Brain microvascular endothelial cell (primary cell): ENCODE measurements at regions not wholly inside any gene's neighbourhood (a gene's known extent, or its start where the extent isn't known, plus 50 kb on each side); places are given as distances from the start of the nearest gene placed in this dataset.

ENCODE experiments used
- DNase-seq: peaks from one replicate; pipeline ENCODE4 v3.0.0-alpha.2; 2020
- H3K27ac ChIP-seq: fragments of 250-450 bp; sonication (Bioruptor Pico); 2 replicates; pipeline ENCODE4 v1.5.1; 2020; ENCODE audit warnings: mild to moderate bottlenecking, moderate library complexity
- H3K27me3 ChIP-seq: fragments of 250-450 bp; sonication (Bioruptor Pico); replicated peaks from 2 replicates; pipeline ENCODE4 v1.5.1; 2020; ENCODE audit warnings: mild to moderate bottlenecking
- H3K36me3 ChIP-seq: fragments of 250-450 bp; sonication (Bioruptor Pico); replicated peaks from 2 replicates; pipeline ENCODE4 v1.5.1; 2020; ENCODE audit warnings: mild to moderate bottlenecking
- H3K4me3 ChIP-seq: 2 replicates; pipeline ENCODE4 v1.5.1; 2011; ENCODE audit warnings: low read depth, mild to moderate bottlenecking, control low read depth, low read length, moderate library complexity
- in situ Hi-C: cut with HindIII; loops from 2 replicates; pipeline ENCODE4 v1.10.0; 2017; ENCODE audit warnings: low sequenced_read_pairs, low pct_ligation_motif_present
- TF ChIP-seq, protein P1 (sequence below): IDR thresholded peaks from 2 replicates; pipeline ENCODE4 v1.5.1; 2011; ENCODE audit warnings: low read depth, mild to moderate bottlenecking, moderate library complexity, low read length, control low read depth, inconsistent platforms; ENCODE audit errors: missing control alignments

DNA sequence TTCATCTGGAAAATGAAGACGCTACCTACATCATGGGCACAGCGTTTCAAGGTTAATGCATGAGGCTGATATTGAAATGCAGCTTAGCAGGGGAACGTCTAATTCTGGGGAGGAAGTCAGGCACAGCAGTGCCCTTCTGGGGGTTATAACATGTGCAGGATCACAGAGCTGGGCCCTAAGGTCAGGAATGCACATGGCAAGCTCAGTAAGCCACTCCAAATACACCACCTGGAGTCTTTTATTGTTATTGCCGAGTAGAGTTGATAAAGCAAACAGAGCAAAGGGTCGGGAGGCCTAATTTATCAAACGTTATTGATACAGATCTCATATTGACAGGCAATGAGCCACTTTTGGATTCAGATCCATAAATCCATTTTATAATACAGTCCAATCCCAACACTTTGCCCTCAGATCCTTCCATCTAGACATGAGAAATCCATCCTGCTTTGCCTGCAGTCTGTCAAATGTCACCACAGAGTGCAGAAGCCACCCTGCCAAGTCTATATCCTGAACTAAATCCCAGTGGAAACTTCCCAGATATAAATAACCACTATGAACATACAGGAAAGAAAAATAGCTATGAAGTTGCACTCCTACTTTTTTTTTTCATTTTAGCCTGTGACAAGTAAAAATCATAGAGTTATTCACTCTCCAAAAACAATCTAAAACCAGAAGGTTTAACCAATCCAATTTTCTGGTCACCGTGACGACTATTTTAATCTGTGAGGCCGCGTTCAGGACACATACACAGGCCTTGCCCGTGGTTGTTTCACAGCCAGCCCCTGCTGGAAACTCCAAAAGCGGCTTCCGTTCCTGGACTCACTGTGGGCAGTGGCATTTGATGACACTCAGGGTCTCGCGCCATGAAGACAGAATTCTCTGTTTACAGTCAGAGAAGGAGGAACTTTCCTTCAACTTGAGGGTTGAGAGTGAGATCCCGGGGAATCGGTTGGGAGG is 335.4 kb downstream of the DHX15 start:
- no peak overlapping the region for H3K27ac ChIP-seq
- in situ Hi-C loops: no loop called here
- H3K4me3 ChIP-seq: no peak overlapping the region
- TF ChIP-seq, protein P1, sequence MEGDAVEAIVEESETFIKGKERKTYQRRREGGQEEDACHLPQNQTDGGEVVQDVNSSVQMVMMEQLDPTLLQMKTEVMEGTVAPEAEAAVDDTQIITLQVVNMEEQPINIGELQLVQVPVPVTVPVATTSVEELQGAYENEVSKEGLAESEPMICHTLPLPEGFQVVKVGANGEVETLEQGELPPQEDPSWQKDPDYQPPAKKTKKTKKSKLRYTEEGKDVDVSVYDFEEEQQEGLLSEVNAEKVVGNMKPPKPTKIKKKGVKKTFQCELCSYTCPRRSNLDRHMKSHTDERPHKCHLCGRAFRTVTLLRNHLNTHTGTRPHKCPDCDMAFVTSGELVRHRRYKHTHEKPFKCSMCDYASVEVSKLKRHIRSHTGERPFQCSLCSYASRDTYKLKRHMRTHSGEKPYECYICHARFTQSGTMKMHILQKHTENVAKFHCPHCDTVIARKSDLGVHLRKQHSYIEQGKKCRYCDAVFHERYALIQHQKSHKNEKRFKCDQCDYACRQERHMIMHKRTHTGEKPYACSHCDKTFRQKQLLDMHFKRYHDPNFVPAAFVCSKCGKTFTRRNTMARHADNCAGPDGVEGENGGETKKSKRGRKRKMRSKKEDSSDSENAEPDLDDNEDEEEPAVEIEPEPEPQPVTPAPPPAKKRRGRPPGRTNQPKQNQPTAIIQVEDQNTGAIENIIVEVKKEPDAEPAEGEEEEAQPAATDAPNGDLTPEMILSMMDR: no peak
- H3K27me3 ChIP-seq: no peaks in the 10 kb centered on the region
- no peaks in the 10 kb centered on the region for H3K36me3 ChIP-seq
- DNase-seq: no peak

DNA sequence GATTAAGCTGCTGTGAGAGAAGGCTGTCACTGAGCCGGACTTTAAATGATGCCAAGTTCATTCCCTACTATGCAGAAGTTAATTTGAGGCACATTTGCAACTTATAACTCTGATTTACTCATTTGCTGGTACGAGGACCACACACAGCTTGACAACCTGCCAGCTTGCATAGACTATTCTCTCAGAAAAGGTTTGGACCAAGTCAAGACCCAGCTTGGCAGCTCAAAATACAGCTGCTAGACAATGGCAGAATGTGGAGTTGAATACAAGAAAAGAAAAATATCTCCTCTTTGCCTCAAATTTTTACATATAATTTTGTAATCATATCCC is 338.9 kb downstream of the DHX15 start:
- in situ Hi-C loops: no loop called here
- H3K27me3 ChIP-seq: no peaks in the 10 kb centered on the region
- no peak overlapping the region for H3K4me3 ChIP-seq
- TF ChIP-seq, protein P1: no peak
- no peak for DNase-seq
- H3K36me3 ChIP-seq: no peaks in the 10 kb centered on the region
- H3K27ac ChIP-seq: no peak overlapping the region

DNA sequence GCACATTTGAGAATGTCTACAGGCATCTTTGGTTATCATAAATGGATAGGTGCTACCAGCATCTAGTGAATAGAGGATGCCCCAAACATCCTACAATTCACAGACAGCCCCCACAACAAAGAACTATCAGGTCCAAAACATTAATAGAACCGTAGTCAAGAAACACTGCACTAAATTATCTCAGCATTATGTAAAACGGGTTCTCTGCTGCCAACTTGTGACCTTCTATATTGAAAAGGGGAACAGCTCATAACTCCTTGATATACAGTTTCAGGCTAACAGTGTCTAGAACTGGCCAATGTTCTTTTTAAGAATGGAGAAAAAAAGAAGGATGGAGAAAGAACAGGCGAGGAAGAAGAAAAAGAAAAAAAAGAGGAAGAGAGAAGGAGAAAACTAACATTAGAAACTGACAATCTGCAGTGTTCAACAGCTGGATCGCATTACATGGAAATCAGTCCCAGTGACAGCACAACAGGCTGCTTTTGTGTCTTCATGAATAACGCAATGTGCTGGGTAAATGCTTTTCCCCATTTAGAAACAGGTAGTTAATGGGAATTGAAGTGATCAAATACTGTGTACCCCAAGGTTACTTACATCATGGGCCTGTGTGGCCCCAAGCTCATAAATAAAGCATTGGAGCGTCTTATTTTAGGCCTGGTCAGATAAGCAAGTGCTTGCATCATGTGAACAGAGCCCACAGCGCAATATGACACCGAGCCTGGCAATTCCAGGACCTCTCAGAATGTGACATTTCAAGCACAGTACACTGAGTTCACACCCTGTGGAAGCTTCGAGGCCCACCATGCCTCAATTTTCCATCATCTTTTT is 339.5 kb downstream of the DHX15 start:
- Histone ChIP-seq H3K27ac (no peak overlapping the region), H3K4me3 (no peak overlapping the region), H3K27me3 (no peaks in the 10 kb centered on the region), H3K36me3 (no peaks in the 10 kb centered on the region)
- in situ Hi-C loops: no loop called here
- no peak for DNase-seq
- TF ChIP-seq, protein P1: no peak

DNA sequence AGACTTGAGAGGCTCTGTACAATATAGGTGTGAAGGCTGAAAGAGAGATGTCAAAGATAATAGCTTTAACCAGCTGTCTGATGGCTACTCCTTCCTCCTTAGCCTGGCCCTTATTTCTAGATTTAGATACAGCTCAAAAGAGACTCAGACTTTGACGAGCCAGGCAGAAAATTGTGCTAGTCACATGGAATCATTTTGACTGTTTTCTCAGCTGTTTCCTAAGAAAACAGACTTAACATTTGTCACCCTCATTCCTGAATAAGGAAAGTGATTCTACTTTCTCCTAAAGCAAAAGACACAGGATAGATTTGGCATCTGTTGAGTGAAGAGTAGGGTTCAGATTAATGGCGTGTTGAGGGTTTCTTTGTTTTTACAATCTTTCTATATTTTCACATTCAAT is 340.7 kb downstream of the DHX15 start:
- TF ChIP-seq, protein P1: no peak
- in situ Hi-C loops: no loop called here
- DNase-seq: no peak
- Histone ChIP-seq H3K27me3 (no peaks in the 10 kb centered on the region), H3K36me3 (no peaks in the 10 kb centered on the region), H3K4me3 (no peak overlapping the region), H3K27ac (no peak overlapping the region)

DNA sequence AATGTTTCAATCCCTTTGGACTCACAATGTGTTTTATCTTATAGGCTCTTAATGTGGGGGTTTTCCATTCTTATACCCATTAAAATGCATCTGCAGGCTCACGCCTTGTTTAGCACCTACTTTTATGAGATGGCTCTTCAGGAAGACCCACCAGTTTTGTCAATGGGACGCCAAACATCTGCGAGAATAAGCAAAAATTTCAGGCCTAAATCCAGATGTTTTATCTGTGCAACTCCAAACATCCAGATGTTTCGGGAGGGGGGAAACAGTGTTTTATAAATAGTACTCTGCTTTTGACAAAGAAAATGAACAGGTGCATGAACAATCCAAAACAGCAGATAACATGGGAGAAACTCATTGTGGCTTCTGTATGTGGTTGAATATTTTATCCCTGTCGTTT is 342.8 kb downstream of the DHX15 start:
- H3K27me3 ChIP-seq: no peaks in the 10 kb centered on the region
- TF ChIP-seq, protein P1: no peak
- H3K36me3 ChIP-seq: no peaks in the 10 kb centered on the region
- H3K4me3 ChIP-seq: no peak overlapping the region
- H3K27ac ChIP-seq: no peak overlapping the region
- DNase-seq: no peak
- in situ Hi-C loops: no loop called here
